Ureter (tissue), 1 donor: ENCODE measurements at regions not wholly inside any gene's neighbourhood (a gene's known extent, or its start where the extent isn't known, plus 50 kb on each side); places are given as distances from the start of the nearest gene placed in this dataset.
"Not testable (repeated sequence)": the region's sequence is repeated elsewhere in the genome, so short reads cannot be mapped to it uniquely, and the experiment has no call there.

Source experiments
- DNase-seq: peaks from one replicate; pipeline ENCODE4 v3.0.0-alpha.2; 2020; ENCODE audit warnings: low spot score
- donor health status: DM: yes; HTN: yes; CAD: no.

- DNase-seq = no peak
These were observed 748.6 kb downstream of the TENT5A start for GRCh38 chr6:81003894-81004293.

GRCh38 chr6:81003156-81003555, 749.3 kb downstream of the TENT5A start:
- no peak for DNase-seq

GRCh38 chr6:81002126-81002525, 750.4 kb downstream of the TENT5A start:
- DNase-seq = no peak

GRCh38 chr6:80991316-80991715, 761.2 kb downstream of the TENT5A start:
- DNase-seq = no peak

GRCh38 chr6:80988892-80989291, 763.6 kb downstream of the TENT5A start:
- DNase-seq = no peak

GRCh38 chr6:80988286-80988685, 764.2 kb downstream of the TENT5A start:
- no peak for DNase-seq

- DNase-seq = not testable (repeated sequence)
These were observed 771.3 kb downstream of the TENT5A start for GRCh38 chr6:80981226-80981625.

- no peak for DNase-seq
These were observed 776.1 kb downstream of the TENT5A start for GRCh38 chr6:80976336-80976735.

GRCh38 chr6:80974579-80974978, 777.9 kb downstream of the TENT5A start:
- DNase-seq = no peak

- no peak for DNase-seq
These were observed 783.0 kb downstream of the TENT5A start for GRCh38 chr6:80969439-80969838.

GRCh38 chr6:80967609-80968008, 784.9 kb downstream of the TENT5A start:
- DNase-seq = no peak

GRCh38 chr6:80962382-80962781, 790.1 kb downstream of the TENT5A start:
- no peak for DNase-seq

- DNase-seq = no peak
These were observed 791.3 kb downstream of the TENT5A start for GRCh38 chr6:80961166-80961565.

- DNase-seq = no peak
These were observed 793.4 kb downstream of the TENT5A start for GRCh38 chr6:80959034-80959433.

- DNase-seq = no peak
These were observed 795.6 kb downstream of the TENT5A start for GRCh38 chr6:80956898-80957297.

GRCh38 chr6:80952479-80952878, 800.0 kb downstream of the TENT5A start:
- DNase-seq = not testable (repeated sequence)

GRCh38 chr6:80946402-80946801, 806.1 kb downstream of the TENT5A start:
- DNase-seq = no peak

- no peak for DNase-seq
These were observed 809.6 kb downstream of the TENT5A start for GRCh38 chr6:80942911-80943310.

GRCh38 chr6:80940976-80941375, 811.5 kb downstream of the TENT5A start:
- no peak for DNase-seq

GRCh38 chr6:80940571-80940970, 811.9 kb downstream of the TENT5A start:
- DNase-seq = no peak

GRCh38 chr6:80939898-80940297, 812.6 kb downstream of the TENT5A start:
- DNase-seq = no peak

- no peak for DNase-seq
These were observed 813.0 kb downstream of the TENT5A start for GRCh38 chr6:80939480-80939879.

GRCh38 chr6:80938131-80938530, 814.4 kb downstream of the TENT5A start:
- DNase-seq = no peak

GRCh38 chr6:80932359-80932758, 820.1 kb downstream of the TENT5A start:
- DNase-seq = no peak

GRCh38 chr6:80930376-80930775, 822.1 kb downstream of the TENT5A start:
- DNase-seq = no peak
